Activated CD8-positive, alpha-beta T cell treated with anti-CD3 and anti-CD28 coated beads for 36 hours (primary cell): ENCODE measurements at regions not wholly inside any gene's neighbourhood (a gene's known extent, or its start where the extent isn't known, plus 50 kb on each side); places are given as distances from the start of the nearest gene placed in this dataset.

Experiments
- ATAC-seq: fragments of 200-7000 bp; cut with Tn5 transposase; one replicate; pipeline ENCODE4 v1.10.0; 2021; ENCODE audit warnings: mild to moderate bottlenecking, moderate library complexity
- CTCF ChIA-PET: fragments of 350-600 bp; sonication (Branson Sonifier 250); formaldehyde crosslinking; loops from one replicate; lab custom pipeline; 2021; ENCODE audit warnings: antibody characterized with exemption; lab: Charles Lee
- POLR2A ChIA-PET: fragments of 350-600 bp; sonication (Branson Sonifier 250); formaldehyde crosslinking; loops from one replicate; lab custom pipeline; 2021; ENCODE audit warnings: antibody characterized with exemption; lab: Charles Lee
- DNase-seq: peaks from one replicate; pipeline ENCODE4 v3.0.0-alpha.2; 2020
- H3K27ac Mint-ChIP-seq: one replicate; pipeline ENCODE4 v1.8.0; 2021; ENCODE audit warnings: mild to moderate bottlenecking, mixed read lengths
- H3K27me3 Mint-ChIP-seq: one replicate; pipeline ENCODE4 v1.8.0; 2021; ENCODE audit warnings: mixed read lengths
- H3K36me3 Mint-ChIP-seq: one replicate; pipeline ENCODE4 v1.8.0; 2021; ENCODE audit warnings: low read depth, mixed read lengths
- H3K4me1 Mint-ChIP-seq: one replicate; pipeline ENCODE4 v1.8.0; 2021; ENCODE audit warnings: low read depth, mixed read lengths
- H3K4me3 Mint-ChIP-seq: one replicate; pipeline ENCODE4 v1.8.0; 2021; ENCODE audit warnings: mild to moderate bottlenecking, moderate library complexity, mixed read lengths
- H3K9me3 Mint-ChIP-seq: one replicate; pipeline ENCODE4 v1.8.0; 2021; ENCODE audit warnings: mixed read lengths
- intact Hi-C: fragments of 100-400 bp; cut with micrococcal nuclease; formaldehyde crosslinking; loops from one replicate; pipeline ENCODE4 v1.10.0; 2022
- TF ChIP-seq, protein P1 (sequence below): fragments of 200-600 bp; IDR thresholded peaks from one replicate; pipeline ENCODE4 v1.8.0; 2022; ENCODE audit warnings: antibody characterized with exemption, mild to moderate bottlenecking

DNA sequence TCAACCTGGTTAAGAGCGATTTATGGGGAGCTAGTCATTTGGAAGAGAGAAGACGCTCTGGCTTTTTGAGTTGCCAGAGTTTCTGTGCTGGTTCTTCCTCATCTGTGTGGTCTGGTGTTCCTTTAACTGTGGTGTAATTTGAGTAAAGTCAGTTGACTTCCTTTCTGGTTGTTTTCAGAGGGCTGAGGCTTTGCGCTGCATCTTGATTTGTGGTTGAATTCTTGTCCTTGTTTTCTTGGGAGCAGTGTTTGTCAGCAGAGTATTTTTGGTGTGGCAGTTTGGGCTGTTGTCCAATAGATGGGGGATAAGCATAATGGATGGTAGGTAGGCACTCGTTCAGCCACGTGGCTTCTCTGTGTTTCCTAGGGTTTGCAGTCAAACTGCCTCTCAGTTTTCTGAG lies 2143.2 kb upstream of the TENM3 start:
- Mint-ChIP-seq H3K27me3 (no peaks in the 10 kb centered on the region), H3K4me1 (no peaks in the 10 kb centered on the region), H3K4me3 (no peak overlapping the region), H3K9me3 (no peaks in the 10 kb centered on the region), H3K36me3 (no peaks in the 10 kb centered on the region), H3K27ac (no peak overlapping the region)
- intact Hi-C loops: no loop called here
- DNase-seq (no peak), ATAC-seq (no peak)
- TF ChIP-seq, protein P1, sequence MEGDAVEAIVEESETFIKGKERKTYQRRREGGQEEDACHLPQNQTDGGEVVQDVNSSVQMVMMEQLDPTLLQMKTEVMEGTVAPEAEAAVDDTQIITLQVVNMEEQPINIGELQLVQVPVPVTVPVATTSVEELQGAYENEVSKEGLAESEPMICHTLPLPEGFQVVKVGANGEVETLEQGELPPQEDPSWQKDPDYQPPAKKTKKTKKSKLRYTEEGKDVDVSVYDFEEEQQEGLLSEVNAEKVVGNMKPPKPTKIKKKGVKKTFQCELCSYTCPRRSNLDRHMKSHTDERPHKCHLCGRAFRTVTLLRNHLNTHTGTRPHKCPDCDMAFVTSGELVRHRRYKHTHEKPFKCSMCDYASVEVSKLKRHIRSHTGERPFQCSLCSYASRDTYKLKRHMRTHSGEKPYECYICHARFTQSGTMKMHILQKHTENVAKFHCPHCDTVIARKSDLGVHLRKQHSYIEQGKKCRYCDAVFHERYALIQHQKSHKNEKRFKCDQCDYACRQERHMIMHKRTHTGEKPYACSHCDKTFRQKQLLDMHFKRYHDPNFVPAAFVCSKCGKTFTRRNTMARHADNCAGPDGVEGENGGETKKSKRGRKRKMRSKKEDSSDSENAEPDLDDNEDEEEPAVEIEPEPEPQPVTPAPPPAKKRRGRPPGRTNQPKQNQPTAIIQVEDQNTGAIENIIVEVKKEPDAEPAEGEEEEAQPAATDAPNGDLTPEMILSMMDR: no peak
- CTCF ChIA-PET: no interaction called here
- POLR2A ChIA-PET: interaction anchor here (1.0 kb wide), 1 partner anchor 17 kb away, joined by 3 read pairs; no protein-coding TSS in a partner anchor

DNA sequence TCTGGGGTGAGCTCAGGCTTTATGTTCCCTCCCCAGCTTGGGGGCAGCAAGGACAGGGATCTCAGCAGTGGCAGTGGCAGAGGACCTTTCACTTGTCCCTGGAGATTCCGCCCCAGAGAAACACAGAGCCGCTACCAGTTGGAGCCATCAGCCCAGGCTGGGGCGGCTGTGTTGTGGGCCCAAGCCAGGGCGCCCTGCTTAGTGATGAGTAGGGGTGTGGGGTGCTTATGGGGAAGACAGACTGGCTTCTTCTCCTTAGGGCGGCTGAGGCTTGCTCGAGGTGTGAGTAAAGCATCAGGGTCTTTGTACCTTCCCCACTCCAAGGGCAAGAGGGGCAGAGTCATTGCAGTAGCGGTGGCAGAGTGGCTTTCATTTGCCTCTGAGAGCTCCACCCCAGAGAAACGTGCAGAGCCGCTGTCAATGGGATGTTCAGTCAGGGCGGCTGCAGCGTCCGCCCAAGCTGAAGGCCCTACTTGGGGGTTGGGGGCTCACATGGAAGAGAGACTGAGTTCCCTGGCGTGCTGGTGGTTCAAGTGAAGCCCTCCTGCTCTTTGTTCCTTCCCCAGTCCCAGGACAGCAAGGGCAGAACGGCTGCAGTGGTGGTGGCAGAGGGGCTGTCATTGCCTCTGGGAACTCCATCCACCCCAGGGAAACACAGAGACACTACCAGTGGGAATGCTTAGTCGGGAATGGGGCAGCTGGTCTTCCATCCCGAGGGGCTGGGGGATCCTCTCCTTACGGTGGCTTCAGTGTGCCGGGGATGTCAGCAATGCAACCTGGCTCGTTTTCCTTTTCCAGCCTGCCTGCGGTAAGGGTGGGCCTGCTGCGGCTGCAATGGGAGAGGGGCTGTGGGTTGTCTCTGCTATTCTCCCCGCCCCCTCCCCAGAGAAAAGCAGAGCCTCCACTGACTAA lies 2142.5 kb upstream of the TENM3 start:
- TF ChIP-seq, protein P1: no peak
- H3K27me3 Mint-ChIP-seq: no peaks in the 10 kb centered on the region
- ChIA-PET POLR2A (no interaction called here), CTCF (no interaction called here)
- no peaks in the 10 kb centered on the region for H3K9me3 Mint-ChIP-seq
- no peak for ATAC-seq
- DNase-seq: no peak
- intact Hi-C loops: no loop called here
- no peaks in the 10 kb centered on the region for H3K4me1 Mint-ChIP-seq
- no peaks in the 10 kb centered on the region for H3K36me3 Mint-ChIP-seq
- H3K27ac Mint-ChIP-seq: no peak overlapping the region
- H3K4me3 Mint-ChIP-seq: no peak overlapping the region

DNA sequence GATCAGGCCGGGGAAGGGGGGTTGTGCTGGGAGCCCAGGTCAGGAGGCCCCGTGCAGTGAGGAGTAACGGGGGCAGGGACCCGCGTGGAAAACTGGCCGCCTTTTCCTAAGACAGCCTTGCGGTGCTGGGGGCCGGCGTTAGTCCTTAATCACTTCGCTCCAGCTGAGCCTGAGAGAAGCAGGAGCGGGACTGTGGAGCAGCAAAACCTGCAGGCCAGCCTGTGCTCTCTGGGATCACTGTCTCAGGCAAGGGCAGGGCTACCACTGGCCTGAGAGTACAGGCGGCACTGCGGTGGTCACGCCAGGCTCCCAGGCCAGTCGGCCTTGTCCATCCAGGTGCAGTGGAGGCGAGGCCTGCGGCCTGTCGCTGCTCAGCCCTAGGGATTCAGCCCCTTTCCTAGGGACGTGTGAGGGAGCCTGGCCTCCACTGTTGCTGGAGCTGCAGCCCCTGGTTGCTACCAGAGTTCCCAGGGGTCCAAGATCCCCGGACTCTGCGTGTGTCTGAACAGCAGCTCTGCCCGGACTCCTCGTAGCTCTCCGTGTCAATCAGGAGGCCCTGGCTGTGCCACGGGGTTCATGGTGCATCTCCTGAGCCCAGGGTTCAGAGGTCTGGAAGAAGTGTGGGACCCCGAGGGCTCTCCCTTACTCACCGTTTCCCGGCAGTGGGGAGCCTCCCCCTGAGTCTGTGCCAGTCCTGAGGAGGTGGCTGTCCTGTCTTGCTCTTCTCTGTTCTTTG lies 2141.7 kb upstream of the TENM3 start:
- Mint-ChIP-seq H3K27ac (no peak overlapping the region), H3K9me3 (no peaks in the 10 kb centered on the region), H3K27me3 (no peaks in the 10 kb centered on the region), H3K36me3 (no peaks in the 10 kb centered on the region), H3K4me1 (no peaks in the 10 kb centered on the region), H3K4me3 (no peak overlapping the region)
- intact Hi-C loops: no loop called here
- TF ChIP-seq, protein P1: no peak
- ChIA-PET CTCF (no interaction called here), POLR2A (no interaction called here)
- no peak for DNase-seq
- ATAC-seq: no peak

DNA sequence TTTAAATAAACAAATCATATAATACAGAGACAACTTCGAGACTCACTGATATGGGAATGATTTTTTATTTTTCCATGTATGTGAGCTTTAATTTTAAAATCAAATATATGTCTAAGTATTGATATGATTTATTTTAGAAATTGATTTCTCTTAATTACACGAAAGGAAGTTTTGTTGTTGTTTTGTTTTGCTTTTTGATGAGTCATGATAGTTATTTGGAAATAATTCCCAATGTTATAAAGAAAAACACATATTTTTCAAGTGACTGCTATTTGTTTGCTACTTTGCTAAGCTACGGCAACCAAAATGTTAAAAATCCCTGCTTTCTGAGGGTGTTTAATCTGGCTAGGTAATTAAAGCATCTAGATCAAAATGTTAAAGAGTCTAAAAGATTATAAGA lies 2139.4 kb upstream of the TENM3 start:
- intact Hi-C loops: no loop called here
- Mint-ChIP-seq H3K9me3 (peaks cover 3% of the 10 kb centered on the region), H3K4me3 (no peak overlapping the region), H3K27me3 (no peaks in the 10 kb centered on the region), H3K4me1 (no peaks in the 10 kb centered on the region), H3K36me3 (no peaks in the 10 kb centered on the region), H3K27ac (no peak overlapping the region)
- TF ChIP-seq, protein P1: no peak
- ChIA-PET POLR2A (no interaction called here), CTCF (no interaction called here)
- no peak for DNase-seq
- ATAC-seq: no peak

DNA sequence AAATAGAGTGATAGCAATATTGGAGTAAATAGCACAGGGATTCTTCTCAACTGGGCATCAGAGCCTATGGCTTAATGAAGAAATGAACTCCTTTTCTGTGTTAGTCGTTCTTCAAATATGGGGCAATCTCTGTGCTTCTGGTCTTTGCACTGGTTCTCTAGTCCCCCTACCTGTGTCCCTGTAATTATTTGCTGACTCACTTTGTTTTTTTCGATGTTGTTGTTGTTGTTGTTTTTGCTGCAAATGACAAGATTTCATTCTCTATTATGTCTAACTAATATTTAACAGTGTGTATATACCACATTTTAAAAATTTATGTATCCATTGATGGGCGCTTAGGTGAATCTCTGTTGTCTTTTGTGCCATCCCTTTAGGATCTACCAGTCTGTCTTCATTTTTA lies 2137.8 kb upstream of the TENM3 start:
- Mint-ChIP-seq H3K27ac (no peak overlapping the region), H3K36me3 (no peaks in the 10 kb centered on the region), H3K4me3 (no peak overlapping the region), H3K4me1 (no peaks in the 10 kb centered on the region), H3K27me3 (no peaks in the 10 kb centered on the region), H3K9me3 (peaks cover 3% of the 10 kb centered on the region)
- TF ChIP-seq, protein P1: no peak
- ATAC-seq (no peak), DNase-seq (no peak)
- intact Hi-C loops: no loop called here
- ChIA-PET POLR2A (no interaction called here), CTCF (no interaction called here)
